Stimulated activated effector memory CD8-positive, alpha-beta T cell treated with anti-CD3 and anti-CD28 coated beads, Interleukin-12 subunit alpha, Interleukin-12 subunit beta, amount 100 ng/mL, for 72 hours (primary cell): ENCODE measurements at regions not wholly inside any gene's neighbourhood (a gene's known extent, or its start where the extent isn't known, plus 50 kb on each side); places are given as distances from the start of the nearest gene placed in this dataset.
"Not testable (repeated sequence)": the region's sequence is repeated elsewhere in the genome, so short reads cannot be mapped to it uniquely, and the experiment has no call there.

Experiments
- ATAC-seq: fragments of 150-1000 bp; cut with Tn5 transposase; 2 replicates; pipeline ENCODE4 v1.10.0; 2021
- DNase-seq, 2 donors: peaks; one replicate each; pipeline ENCODE4 v3.0.0; 2021 to 2022; ENCODE audit warnings: low spot score in 2 of 2
- H3K27ac Mint-ChIP-seq: one replicate; pipeline ENCODE4 v1.8.0; 2022; ENCODE audit warnings: mild to moderate bottlenecking, mixed read lengths
- H3K36me3 Mint-ChIP-seq: one replicate; pipeline ENCODE4 v1.8.0; 2022; ENCODE audit warnings: mild to moderate bottlenecking, mixed read lengths
- H3K4me1 Mint-ChIP-seq: one replicate; pipeline ENCODE4 v1.8.0; 2022; ENCODE audit warnings: mixed read lengths
- H3K4me3 Mint-ChIP-seq: one replicate; pipeline ENCODE4 v1.8.0; 2022; ENCODE audit warnings: mild to moderate bottlenecking, mixed read lengths
- H3K9me3 Mint-ChIP-seq: one replicate; pipeline ENCODE4 v1.8.0; 2022; ENCODE audit warnings: mixed read lengths

GRCh38 chr5:114789773-114790402 is 379.8 kb downstream of the TRIM36 start:
- Mint-ChIP-seq H3K27ac (no peak overlapping the region), H3K4me1 (no peaks in the 10 kb centered on the region), H3K36me3 (no peaks in the 10 kb centered on the region), H3K9me3 (no peaks in the 10 kb centered on the region), H3K4me3 (no peak overlapping the region)
- DNase-seq = no peak
- peak; percentile 31 for ATAC-seq

GRCh38 chr5:114782869-114783268 is 386.8 kb downstream of the TRIM36 start:
- ATAC-seq (no peak), DNase-seq (no peak)
- Mint-ChIP-seq H3K9me3 (no peaks in the 10 kb centered on the region), H3K27ac (no peak overlapping the region), H3K4me3 (no peak overlapping the region), H3K36me3 (no peaks in the 10 kb centered on the region), H3K4me1 (no peaks in the 10 kb centered on the region)

- Mint-ChIP-seq H3K4me3 (no peak overlapping the region), H3K27ac (no peak overlapping the region), H3K36me3 (no peaks in the 10 kb centered on the region), H3K9me3 (no peaks in the 10 kb centered on the region), H3K4me1 (no peaks in the 10 kb centered on the region)
- DNase-seq (no peak), ATAC-seq (no peak)
These were observed 387.5 kb downstream of the TRIM36 start for GRCh38 chr5:114782177-114782576.

GRCh38 chr5:114780290-114780689 is 389.4 kb downstream of the TRIM36 start:
- Mint-ChIP-seq H3K9me3 (no peaks in the 10 kb centered on the region), H3K36me3 (no peaks in the 10 kb centered on the region), H3K4me3 (no peak overlapping the region), H3K27ac (no peak overlapping the region), H3K4me1 (no peaks in the 10 kb centered on the region)
- ATAC-seq (no peak), DNase-seq (no peak)

- no peaks in the 10 kb centered on the region for H3K4me1 Mint-ChIP-seq
- no peak overlapping the region for H3K4me3 Mint-ChIP-seq
- no peaks in the 10 kb centered on the region for H3K36me3 Mint-ChIP-seq
- H3K27ac Mint-ChIP-seq = no peak overlapping the region
- peaks cover 5% of the 10 kb centered on the region for H3K9me3 Mint-ChIP-seq
- DNase-seq (no peak), ATAC-seq (no peak)
These were observed 382.5 kb downstream of the KCNN2 start for GRCh38 chr5:114744406-114744805.

GRCh38 chr5:114734238-114734637 is 372.4 kb downstream of the KCNN2 start:
- ATAC-seq (no peak), DNase-seq (no peak)
- H3K9me3 Mint-ChIP-seq = peaks cover 7% of the 10 kb centered on the region
- no peak overlapping the region for H3K4me3 Mint-ChIP-seq
- H3K36me3 Mint-ChIP-seq = no peaks in the 10 kb centered on the region
- H3K27ac Mint-ChIP-seq = no peak overlapping the region
- H3K4me1 Mint-ChIP-seq = no peaks in the 10 kb centered on the region

- Mint-ChIP-seq H3K4me3 (no peak overlapping the region), H3K27ac (no peak overlapping the region), H3K4me1 (no peaks in the 10 kb centered on the region), H3K36me3 (no peaks in the 10 kb centered on the region), H3K9me3 (peaks cover 10% of the 10 kb centered on the region)
- DNase-seq = no peak
- no peak for ATAC-seq
These were observed 368.1 kb downstream of the KCNN2 start for GRCh38 chr5:114729986-114730385.

- H3K4me3 Mint-ChIP-seq = no peak overlapping the region
- H3K36me3 Mint-ChIP-seq = no peaks in the 10 kb centered on the region
- peaks cover 11% of the 10 kb centered on the region for H3K9me3 Mint-ChIP-seq
- H3K27ac Mint-ChIP-seq = no peak overlapping the region
- DNase-seq (no peak), ATAC-seq (no peak)
- H3K4me1 Mint-ChIP-seq = no peaks in the 10 kb centered on the region
These were observed 365.5 kb downstream of the KCNN2 start for GRCh38 chr5:114727358-114727757.

GRCh38 chr5:114726131-114726530 is 364.3 kb downstream of the KCNN2 start:
- Mint-ChIP-seq H3K36me3 (no peaks in the 10 kb centered on the region), H3K9me3 (peaks cover 11% of the 10 kb centered on the region), H3K4me1 (no peaks in the 10 kb centered on the region), H3K4me3 (no peak overlapping the region), H3K27ac (no peak overlapping the region)
- DNase-seq (no peak), ATAC-seq (no peak)

- Mint-ChIP-seq H3K4me1 (no peaks in the 10 kb centered on the region), H3K36me3 (no peaks in the 10 kb centered on the region), H3K27ac (no peak overlapping the region), H3K4me3 (no peak overlapping the region), H3K9me3 (peaks cover 14% of the 10 kb centered on the region)
- ATAC-seq (no peak), DNase-seq (no peak)
These were observed 357.4 kb downstream of the KCNN2 start for GRCh38 chr5:114719268-114719667.

GRCh38 chr5:114716955-114717354 is 355.1 kb downstream of the KCNN2 start:
- Mint-ChIP-seq H3K9me3 (peaks cover 10% of the 10 kb centered on the region), H3K4me1 (no peaks in the 10 kb centered on the region), H3K4me3 (no peak overlapping the region), H3K27ac (no peak overlapping the region), H3K36me3 (no peaks in the 10 kb centered on the region)
- DNase-seq (no peak), ATAC-seq (no peak)

- not testable (repeated sequence) for H3K36me3 Mint-ChIP-seq, H3K9me3 Mint-ChIP-seq, H3K27ac Mint-ChIP-seq
These were observed 342.5 kb downstream of the KCNN2 start for GRCh38 chr5:114704225-114704893.

GRCh38 chr5:114702731-114703130 is 340.9 kb downstream of the KCNN2 start:
- H3K36me3 Mint-ChIP-seq = no peaks in the 10 kb centered on the region
- DNase-seq (no peak), ATAC-seq (no peak)
- no peak overlapping the region for H3K4me3 Mint-ChIP-seq
- peaks cover 3% of the 10 kb centered on the region for H3K9me3 Mint-ChIP-seq
- H3K27ac Mint-ChIP-seq = no peak overlapping the region
- H3K4me1 Mint-ChIP-seq = no peaks in the 10 kb centered on the region

More at GRCh38 chr5:114704225-114704893, 342.5 kb downstream of the KCNN2 start:
- not testable (repeated sequence) for ATAC-seq, H3K4me1 Mint-ChIP-seq, H3K4me3 Mint-ChIP-seq, DNase-seq

- Mint-ChIP-seq H3K27ac (no peak overlapping the region), H3K4me3 (no peak overlapping the region), H3K9me3 (peaks cover 3% of the 10 kb centered on the region), H3K36me3 (no peaks in the 10 kb centered on the region), H3K4me1 (no peaks in the 10 kb centered on the region)
- ATAC-seq (no peak), DNase-seq (no peak)
These were observed 340.3 kb downstream of the KCNN2 start for GRCh38 chr5:114702136-114702535.

- DNase-seq (no peak), ATAC-seq (no peak)
- no peak overlapping the region for H3K27ac Mint-ChIP-seq
- no peaks in the 10 kb centered on the region for H3K4me1 Mint-ChIP-seq
- H3K4me3 Mint-ChIP-seq = no peak overlapping the region
- H3K9me3 Mint-ChIP-seq = peaks cover 3% of the 10 kb centered on the region
- H3K36me3 Mint-ChIP-seq = no peaks in the 10 kb centered on the region
These were observed 339.0 kb downstream of the KCNN2 start for GRCh38 chr5:114700823-114701222.

- H3K4me1 Mint-ChIP-seq = no peaks in the 10 kb centered on the region
- H3K9me3 Mint-ChIP-seq = peaks cover 6% of the 10 kb centered on the region
- H3K27ac Mint-ChIP-seq = no peak overlapping the region
- no peak overlapping the region for H3K4me3 Mint-ChIP-seq
- H3K36me3 Mint-ChIP-seq = no peaks in the 10 kb centered on the region
- DNase-seq = no peak
- no peak for ATAC-seq
These were observed 333.5 kb downstream of the KCNN2 start for GRCh38 chr5:114695292-114695904.
